Ishikawa (cell line): ENCODE measurements at regions not wholly inside any gene's neighbourhood (a gene's known extent, or its start where the extent isn't known, plus 50 kb on each side); places are given as distances from the start of the nearest gene placed in this dataset.

Experiments
- CEBPB ChIP-seq: IDR thresholded peaks from 2 replicates; pipeline ENCODE4 v1.6.1; 2012
- CREB1 ChIP-seq: IDR thresholded peaks from 2 replicates; pipeline ENCODE4 v1.6.1; 2012; ENCODE audit warnings: low read depth
- EGR1 ChIP-seq: IDR thresholded peaks from 2 replicates; pipeline ENCODE4 v1.6.1; 2012
- EP300 ChIP-seq: IDR thresholded peaks from 2 replicates; pipeline ENCODE4 v1.6.1; 2012; ENCODE audit warnings: borderline replicate concordance
- MAX ChIP-seq: IDR thresholded peaks from 2 replicates; pipeline ENCODE4 v1.6.1; 2012
- NFIC ChIP-seq: IDR thresholded peaks from 2 replicates; pipeline ENCODE4 v1.6.1; 2012
- RAD21 ChIP-seq: IDR thresholded peaks from 2 replicates; pipeline ENCODE4 v1.6.1; 2012; ENCODE audit warnings: low read depth
- REST ChIP-seq: IDR thresholded peaks from 2 replicates; pipeline ENCODE4 v1.6.1; 2012; ENCODE audit warnings: low read depth, mild to moderate bottlenecking
- TAF1 ChIP-seq: IDR thresholded peaks from 2 replicates; pipeline ENCODE4 v1.6.1; 2012; ENCODE audit warnings: low read depth, mild to moderate bottlenecking
- TEAD4 ChIP-seq: IDR thresholded peaks from 2 replicates; pipeline ENCODE4 v1.6.1; 2012
- USF1 ChIP-seq: IDR thresholded peaks from 2 replicates; pipeline ENCODE4 v1.6.1; 2012
- YY1 ChIP-seq: IDR thresholded peaks from 2 replicates; pipeline ENCODE4 v1.6.1; 2012; ENCODE audit warnings: low read depth

GRCh38 chr4:108272986-108273385 is 104.3 kb upstream of the LEF1 start:
- TF ChIP-seq EP300: no peak
- TF ChIP-seq EGR1: no peak
- TF ChIP-seq MAX: no peak
- TF ChIP-seq REST: no peak
- no peak for TF ChIP-seq NFIC
- no peak for TF ChIP-seq TEAD4
- no peak for TF ChIP-seq RAD21
- TF ChIP-seq CREB1: no peak
- no peak for TF ChIP-seq USF1
- TF ChIP-seq YY1: no peak
- no peak for TF ChIP-seq TAF1
- no peak for TF ChIP-seq CEBPB
